ENCODE measurements at regions not wholly inside any gene's neighbourhood (a gene's known extent, or its start where the extent isn't known, plus 50 kb on each side); places are given as distances from the start of the nearest gene placed in this dataset.

GRCh38 chr2:21249367-21249766 is 125.6 kb downstream of the TDRD15 start:
- no peak for TF ChIP-seq CTCF (IDR thresholded peaks at IDR 0.05; ENCODE audit: low read depth, low read length)
- DNase-seq, result no peak
- H3K4me1 ChIP-seq, result no peaks in the 10 kb centered on the region
- H3K27me3 ChIP-seq, result no peaks in the 10 kb centered on the region
- H3K36me3 ChIP-seq, result no peaks in the 10 kb centered on the region
- no peaks in the 10 kb centered on the region for H3K9me3 ChIP-seq
- no peak overlapping the region for H3K4me3 ChIP-seq (ENCODE audit: low read depth, low read length)

GRCh38 chr2:21250673-21251072 is 126.9 kb downstream of the TDRD15 start:
- no peak for TF ChIP-seq CTCF (IDR thresholded peaks at IDR 0.05; ENCODE audit: low read depth, low read length)
- Histone ChIP-seq H3K4me1 (peaks cover 2% of the 10 kb centered on the region), H3K4me3 (ENCODE audit: low read depth, low read length) (no peak overlapping the region), H3K36me3 (no peaks in the 10 kb centered on the region), H3K9me3 (no peaks in the 10 kb centered on the region), H3K27me3 (no peaks in the 10 kb centered on the region)
- no peak for DNase-seq

GRCh38 chr2:21251216-21251980 is 127.6 kb downstream of the TDRD15 start:
- H3K36me3 ChIP-seq, result no peaks in the 10 kb centered on the region
- DNase-seq, result no peak
- H3K4me3 ChIP-seq (ENCODE audit: low read depth, low read length), result no peak overlapping the region
- H3K4me1 ChIP-seq, result peaks cover 9% of the 10 kb centered on the region
- H3K9me3 ChIP-seq, result no peaks in the 10 kb centered on the region
- no peaks in the 10 kb centered on the region for H3K27me3 ChIP-seq
- no peak for TF ChIP-seq CTCF (IDR thresholded peaks at IDR 0.05; ENCODE audit: low read depth, low read length)

- Histone ChIP-seq H3K27me3 (no peaks in the 10 kb centered on the region), H3K4me3 (ENCODE audit: low read depth, low read length) (no peak overlapping the region), H3K36me3 (no peaks in the 10 kb centered on the region), H3K4me1 (peaks cover 9% of the 10 kb centered on the region), H3K9me3 (no peaks in the 10 kb centered on the region)
- DNase-seq, result no peak
- TF ChIP-seq CTCF (IDR thresholded peaks at IDR 0.05; ENCODE audit: low read depth, low read length), result no peak
Measured at GRCh38 chr2:21253311-21254027, 129.7 kb downstream of the TDRD15 start.

- DNase-seq, result no peak
- Histone ChIP-seq H3K4me1 (peaks cover 9% of the 10 kb centered on the region), H3K36me3 (no peaks in the 10 kb centered on the region), H3K4me3 (ENCODE audit: low read depth, low read length) (no peak overlapping the region), H3K9me3 (no peaks in the 10 kb centered on the region), H3K27me3 (no peaks in the 10 kb centered on the region)
- TF ChIP-seq CTCF (IDR thresholded peaks at IDR 0.05; ENCODE audit: low read depth, low read length), result no peak
Measured at GRCh38 chr2:21254170-21254965, 130.6 kb downstream of the TDRD15 start.

Measured in BE2C (cell line).